T-cell (primary cell): ENCODE measurements at regions not wholly inside any gene's neighbourhood (a gene's known extent, or its start where the extent isn't known, plus 50 kb on each side); places are given as distances from the start of the nearest gene placed in this dataset.
"Not testable (repeated sequence)": the region's sequence is repeated elsewhere in the genome, so short reads cannot be mapped to it uniquely, and the experiment has no call there.

ENCODE experiments used
- ATAC-seq, 4 experiments: fragments of 200-7000 bp in 3 of 4; fragments of 150-1000 bp in 1 of 4; cut with Tn5 transposase; replicated peaks in 1 of 4; 1 replicate in 3 of 4; 2 replicates in 1 of 4; pipeline ENCODE4 v1.10.0; 2021; ENCODE audit warnings: moderate library complexity in 3 of 4, mild to moderate bottlenecking in 2 of 4, moderate number of reproducible peaks in 1 of 4
- CTCF ChIA-PET, 2 donors: fragments of 300-600 bp; sonication (Branson Sonifier 250); formaldehyde crosslinking; loops; one replicate each; lab custom pipeline; 2022; ENCODE audit warnings: antibody characterized with exemption in 2 of 2; lab: Charles Lee
- POLR2A ChIA-PET, 2 donors: fragments of 300-600 bp; sonication (Branson Sonifier 250); formaldehyde crosslinking; loops; one replicate each; lab custom pipeline; 2022; ENCODE audit warnings: antibody characterized with exemption in 2 of 2; lab: Charles Lee
- DNase-seq, 35 experiments: peaks; one replicate each; pipeline versions ENCODE4 v3.0.0 to v3.0.0-alpha.2; 2013 to 2023
- H3K27ac ChIP-seq: one replicate; pipeline ENCODE4 v1.5.1; 2013; ENCODE audit warnings: low read length
- H3K27me3 ChIP-seq, 2 experiments: replicated peaks in 1 of 2; 1 replicate in 1 of 2; 2 replicates in 1 of 2; pipeline versions ENCODE4 v1.6.1 to v1.7.0; 2013; ENCODE audit warnings: low read length in 1 of 2, mixed read lengths in 1 of 2; ENCODE audit not compliant: control insufficient read depth in 2 of 2, insufficient read depth in 2 of 2; ENCODE audit errors: extremely low read depth in 1 of 2
- H3K36me3 ChIP-seq, 2 donors: 1 replicate in 1 of 2; 2 replicates in 1 of 2; pipeline versions ENCODE4 v1.6.1 to v1.7.0; 2013; ENCODE audit warnings: low read length in 1 of 2; ENCODE audit not compliant: control insufficient read depth in 2 of 2, insufficient read depth in 1 of 2; ENCODE audit errors: extremely low read depth in 1 of 2
- H3K4me1 ChIP-seq, 2 experiments: 1 replicate in 1 of 2; 2 replicates in 1 of 2; pipeline versions ENCODE4 v1.6.1 to v1.7.0; 2013; ENCODE audit warnings: low read length in 2 of 2, mixed read lengths in 1 of 2; ENCODE audit not compliant: insufficient read depth in 2 of 2, control insufficient read depth in 1 of 2; ENCODE audit errors: extremely low read depth in 1 of 2
- H3K4me3 ChIP-seq, 2 donors: 1 replicate in 1 of 2; 2 replicates in 1 of 2; pipeline versions ENCODE4 v1.5.1 to v1.7.0; 2013; ENCODE audit warnings: mild to moderate bottlenecking in 2 of 2, low read length in 1 of 2, moderate library complexity in 1 of 2; ENCODE audit not compliant: control insufficient read depth in 1 of 2; ENCODE audit errors: extremely low read depth in 1 of 2
- H3K9me3 ChIP-seq: 2 replicates; pipeline ENCODE4 v1.7.0; 2013
- H3K27ac Mint-ChIP-seq, 2 donors: one replicate each; pipeline ENCODE4 v1.8.0; 2020 to 2021; ENCODE audit warnings: mild to moderate bottlenecking in 2 of 2, mixed read lengths in 2 of 2
- H3K27me3 Mint-ChIP-seq, 2 donors: one replicate each; pipeline ENCODE4 v1.8.0; 2021 to 2022; ENCODE audit warnings: mixed read lengths in 2 of 2
- H3K36me3 Mint-ChIP-seq: one replicate; pipeline ENCODE4 v1.8.0; 2021; ENCODE audit warnings: mixed read lengths
- H3K4me1 Mint-ChIP-seq, 3 donors: one replicate each; pipeline ENCODE4 v1.8.0; 2020 to 2022; ENCODE audit warnings: mixed read lengths in 3 of 3, mild to moderate bottlenecking in 1 of 3
- H3K4me3 Mint-ChIP-seq, 3 donors: one replicate each; pipeline ENCODE4 v1.8.0; 2020 to 2022; ENCODE audit warnings: mild to moderate bottlenecking in 3 of 3, mixed read lengths in 3 of 3, moderate library complexity in 3 of 3
- H3K9me3 Mint-ChIP-seq, 3 donors: one replicate each; pipeline ENCODE4 v1.8.0; 2020 to 2022; ENCODE audit warnings: mixed read lengths in 3 of 3
- WGBS: methylation state at CpG from one replicate; pipeline ENCODE4 v1.1.5; 2013; ENCODE audit warnings: missing lambda C conversion rate; ENCODE audit not compliant: insufficient coverage; 5-methylcytosine and 5-hydroxymethylcytosine counted together

DNA sequence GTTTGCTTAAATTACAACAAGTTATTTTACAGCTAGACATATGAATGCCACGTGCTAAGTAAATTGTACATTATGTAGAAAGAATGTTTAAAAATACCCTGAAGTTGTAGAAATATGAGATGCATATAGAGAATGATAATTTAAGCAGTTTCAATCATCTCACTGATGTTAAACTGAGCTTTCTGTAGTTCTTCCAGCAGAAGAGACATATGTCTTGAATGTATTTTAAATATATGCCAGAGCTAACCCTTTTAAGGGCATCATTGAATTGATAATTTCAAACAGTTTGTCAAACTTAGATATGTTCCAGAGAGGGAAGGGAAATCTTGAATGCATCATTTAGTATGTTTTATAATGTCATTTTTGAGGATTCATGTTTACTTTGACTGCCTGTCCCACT is 255.2 kb downstream of the MDFIC start:
- CTCF ChIA-PET = no interaction called here
- no peaks in the 10 kb centered on the region for H3K27me3 Mint-ChIP-seq
- H3K36me3 ChIP-seq = no peaks in the 10 kb centered on the region
- H3K36me3 Mint-ChIP-seq = no peaks in the 10 kb centered on the region
- no peaks in the 10 kb centered on the region for H3K9me3 ChIP-seq
- no peak overlapping the region for H3K27ac ChIP-seq
- POLR2A ChIA-PET = interaction anchor here in 1 of 2 donors (0.5 kb wide), 1 partner anchor 19 kb away, joined by 3 read pairs; no protein-coding TSS in a partner anchor
- H3K4me3 Mint-ChIP-seq = no peak overlapping the region
- no CpG with 5 or more reads among the region's 1 CpG for WGBS
- no peaks in the 10 kb centered on the region for H3K27me3 ChIP-seq
- no peak overlapping the region for H3K27ac Mint-ChIP-seq
- peaks cover 0 to 13% (median 0%) of the 10 kb centered on the region in 3 donors for H3K4me1 Mint-ChIP-seq
- no peaks in the 10 kb centered on the region for H3K4me1 ChIP-seq
- ATAC-seq = no peak
- no peak for DNase-seq
- no peak overlapping the region for H3K4me3 ChIP-seq
- peaks cover 0 to 3% (median 0%) of the 10 kb centered on the region in 3 donors for H3K9me3 Mint-ChIP-seq

DNA sequence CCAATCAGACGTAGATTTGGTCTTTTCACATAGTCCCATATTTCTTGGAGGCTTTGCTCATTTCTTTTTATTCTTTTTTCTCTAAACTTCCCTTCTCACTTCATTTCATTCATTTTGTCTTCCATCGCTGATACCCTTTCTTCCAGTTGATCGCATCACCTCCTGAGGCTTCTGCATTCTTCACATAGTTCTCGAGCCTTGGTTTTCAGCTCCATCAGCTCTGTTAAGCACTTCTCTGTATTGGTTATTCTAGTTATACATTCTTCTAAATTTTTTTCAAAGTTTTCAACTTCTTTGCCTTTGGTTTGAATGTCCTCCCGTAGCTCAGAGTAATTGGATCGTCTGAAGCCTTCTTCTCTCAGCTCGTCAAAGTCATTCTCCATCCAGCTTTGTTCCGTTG is 250.5 kb downstream of the MDFIC start:
- ATAC-seq, H3K27ac ChIP-seq, H3K36me3 Mint-ChIP-seq, H3K4me3 Mint-ChIP-seq, H3K27me3 Mint-ChIP-seq, H3K27ac Mint-ChIP-seq, H3K4me1 Mint-ChIP-seq, H3K36me3 ChIP-seq, H3K9me3 Mint-ChIP-seq, H3K9me3 ChIP-seq, H3K4me1 ChIP-seq, H3K27me3 ChIP-seq, DNase-seq, H3K4me3 ChIP-seq, CTCF ChIA-PET, POLR2A ChIA-PET: not testable (repeated sequence)
- 100% methylated on average over 1 of the region's 8 CpGs for WGBS

DNA sequence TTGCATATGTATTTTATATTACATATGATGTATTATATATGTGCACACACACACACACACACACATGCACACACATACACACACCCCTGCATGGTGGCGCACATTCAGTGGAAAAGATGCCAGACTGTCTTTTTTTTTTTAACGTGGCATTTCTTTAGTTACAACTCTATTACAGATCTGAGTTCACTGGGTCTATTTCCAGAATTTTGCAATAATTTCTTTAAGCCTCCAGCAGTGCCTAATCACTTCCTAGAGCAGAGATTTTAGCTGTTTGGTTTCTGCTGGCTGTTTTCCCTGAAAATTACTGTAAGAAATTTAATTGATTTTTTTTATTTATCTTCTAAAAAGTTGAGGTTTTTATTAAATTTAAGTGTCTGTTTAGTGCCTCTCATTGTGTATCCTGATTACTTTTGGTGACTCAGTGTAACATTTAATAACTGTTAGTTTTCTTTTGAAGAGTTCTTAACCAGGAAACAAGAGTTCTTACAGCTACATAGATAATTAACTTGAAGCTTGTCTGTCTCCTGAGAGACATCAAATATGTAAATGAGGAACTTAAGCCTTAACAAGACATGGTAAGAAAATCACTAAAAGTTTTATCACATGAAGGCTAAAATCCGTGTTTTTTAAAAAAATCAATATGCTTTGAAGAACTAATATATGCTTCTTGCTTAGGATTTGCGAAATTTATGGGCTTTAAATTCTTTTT is 232.0 kb downstream of the MDFIC start:
- POLR2A ChIA-PET = interaction anchor here in 1 of 2 donors (0.6 kb wide), 1 partner anchor 165 kb away, joined by 3 read pairs; no protein-coding TSS in a partner anchor
- H3K36me3 ChIP-seq = no peaks in the 10 kb centered on the region

DNA sequence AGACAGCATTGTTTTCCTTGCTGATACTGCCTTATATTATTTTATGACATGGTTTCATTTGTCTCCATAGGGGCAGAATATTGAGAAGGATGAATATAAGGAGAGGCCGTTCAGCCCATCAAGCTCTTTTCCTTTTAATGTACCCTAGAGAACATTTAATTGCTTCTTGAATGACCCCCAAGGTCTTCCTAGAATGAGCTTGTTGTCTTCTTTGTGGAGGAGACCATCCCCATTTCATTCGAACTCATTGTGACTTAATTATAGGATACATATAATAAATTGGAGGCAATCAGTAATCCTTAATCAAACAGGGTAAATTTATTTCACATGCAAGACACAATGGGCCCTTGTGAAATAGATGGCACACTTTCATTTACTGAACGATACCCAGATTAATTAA is 231.3 kb downstream of the MDFIC start:
- DNase-seq = no peak
- Mint-ChIP-seq H3K9me3 (no peaks in the 10 kb centered on the region), H3K4me1 (no peaks in the 10 kb centered on the region), H3K4me3 (no peak overlapping the region), H3K27ac (no peak overlapping the region), H3K36me3 (no peaks in the 10 kb centered on the region), H3K27me3 (no peaks in the 10 kb centered on the region)
- no peaks in the 10 kb centered on the region for H3K4me1 ChIP-seq
- H3K36me3 ChIP-seq = no peaks in the 10 kb centered on the region
- no peak overlapping the region for H3K27ac ChIP-seq
- no peak overlapping the region for H3K4me3 ChIP-seq
- no peak for ATAC-seq
- H3K27me3 ChIP-seq = peaks cover 0 to 3% of the 10 kb centered on the region in 2 experiments
- ChIA-PET CTCF (interaction anchor here in 1 of 2 donors (0.7 kb wide), 1 partner anchor 11 kb away, joined by 3 read pairs; no protein-coding TSS in a partner anchor), POLR2A (no interaction called here)
- 86% methylated on average over 1 of the region's 3 CpGs for WGBS
- H3K9me3 ChIP-seq = no peaks in the 10 kb centered on the region

More for the DNA sequence above, 232.0 kb downstream of the MDFIC start:
- no peaks in the 10 kb centered on the region for H3K9me3 Mint-ChIP-seq
- DNase-seq (no peak), ATAC-seq (no peak)
- no peaks in the 10 kb centered on the region for H3K27me3 Mint-ChIP-seq
- CTCF ChIA-PET = interaction anchor here in 1 of 2 donors (0.8 kb wide), 1 partner anchor 671 kb away, joined by 3 read pairs; no protein-coding TSS in a partner anchor
- H3K36me3 Mint-ChIP-seq = no peaks in the 10 kb centered on the region
- Histone ChIP-seq H3K27me3 (peaks cover 0 to 3% of the 10 kb centered on the region in 2 experiments), H3K9me3 (no peaks in the 10 kb centered on the region), H3K4me3 (no peak overlapping the region), H3K4me1 (no peaks in the 10 kb centered on the region), H3K27ac (no peak overlapping the region)
- H3K4me3 Mint-ChIP-seq = no peak overlapping the region
- H3K27ac Mint-ChIP-seq = no peak overlapping the region
- H3K4me1 Mint-ChIP-seq = no peaks in the 10 kb centered on the region
- WGBS = 90% methylated on average over 2 of the region's 4 CpGs

DNA sequence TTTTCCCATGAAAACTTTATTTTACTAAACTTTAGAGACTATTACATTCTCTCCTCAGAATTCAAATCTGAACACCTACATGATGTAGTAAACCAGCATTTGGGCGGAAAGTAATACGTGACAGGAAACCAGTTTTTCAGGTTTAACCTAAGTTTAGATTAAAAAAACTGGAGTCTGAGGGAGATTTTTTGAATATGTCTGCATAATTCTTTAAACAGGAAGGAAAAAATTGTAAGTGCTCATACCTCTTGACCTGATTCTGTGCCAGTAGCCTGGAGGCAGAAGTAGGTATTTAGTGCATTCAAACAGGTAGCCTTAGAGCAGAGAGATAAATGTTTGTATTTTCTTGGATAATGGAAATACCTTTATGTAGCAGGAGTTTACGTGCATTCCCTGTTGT is 224.3 kb downstream of the MDFIC start:
- Mint-ChIP-seq H3K27ac (no peak overlapping the region), H3K4me3 (no peak overlapping the region), H3K4me1 (peaks cover 0 to 8% (median 0%) of the 10 kb centered on the region in 3 donors), H3K27me3 (no peaks in the 10 kb centered on the region), H3K36me3 (no peaks in the 10 kb centered on the region), H3K9me3 (no peaks in the 10 kb centered on the region)
- CTCF ChIA-PET = no interaction called here
- H3K36me3 ChIP-seq = no peaks in the 10 kb centered on the region
- no peak overlapping the region for H3K27ac ChIP-seq
- no CpG with 5 or more reads among the region's 3 CpGs for WGBS
- H3K4me1 ChIP-seq = no peaks in the 10 kb centered on the region
- no peaks in the 10 kb centered on the region for H3K9me3 ChIP-seq
- no peak overlapping the region for H3K4me3 ChIP-seq
- no peak for DNase-seq
- POLR2A ChIA-PET = no interaction called here
- H3K27me3 ChIP-seq = peaks cover 0 to 3% of the 10 kb centered on the region in 2 experiments
- no peak for ATAC-seq

DNA sequence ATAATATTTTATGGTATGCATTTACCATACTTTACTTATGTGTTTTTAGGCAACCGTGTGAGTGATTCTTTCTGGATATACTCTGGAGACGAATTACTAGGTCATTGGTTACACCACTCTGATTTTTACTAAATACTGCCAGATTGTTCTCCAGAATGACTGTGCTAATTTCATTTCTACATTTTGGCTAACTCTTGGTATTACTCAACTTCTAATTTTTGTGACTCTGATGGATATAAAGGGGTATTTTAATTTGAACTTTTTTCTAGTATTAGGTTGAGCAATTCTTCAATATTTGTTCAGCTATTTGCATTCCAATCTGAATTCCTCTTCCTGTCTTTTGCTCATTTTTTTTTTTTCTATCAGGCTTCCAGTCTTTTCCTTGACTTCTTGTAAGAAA is 223.6 kb downstream of the MDFIC start:
- Mint-ChIP-seq H3K4me3 (no peak overlapping the region), H3K27me3 (no peaks in the 10 kb centered on the region), H3K9me3 (no peaks in the 10 kb centered on the region), H3K36me3 (no peaks in the 10 kb centered on the region), H3K4me1 (peaks cover 0 to 8% (median 0%) of the 10 kb centered on the region in 3 donors), H3K27ac (no peak overlapping the region)
- WGBS = no CpG with 5 or more reads among the region's 2 CpGs
- POLR2A ChIA-PET = no interaction called here
- Histone ChIP-seq H3K4me3 (no peak overlapping the region), H3K36me3 (no peaks in the 10 kb centered on the region), H3K9me3 (no peaks in the 10 kb centered on the region), H3K27ac (no peak overlapping the region), H3K27me3 (peaks cover 0 to 3% of the 10 kb centered on the region in 2 experiments), H3K4me1 (no peaks in the 10 kb centered on the region)
- CTCF ChIA-PET = no interaction called here
- ATAC-seq (no peak), DNase-seq (no peak)
